Activated T-cell treated with anti-CD3 and anti-CD28 coated beads, Interleukin-2, amount 50 U/mL, for 24 hours (primary cell): ENCODE measurements at regions not wholly inside any gene's neighbourhood (a gene's known extent, or its start where the extent isn't known, plus 50 kb on each side); places are given as distances from the start of the nearest gene placed in this dataset.

ENCODE experiments used
- DNase-seq: peaks from one replicate; pipeline ENCODE4 v3.0.0-alpha.2; 2020
- H3K27ac Mint-ChIP-seq: 2 replicates; pipeline ENCODE4 v1.8.0; 2020; ENCODE audit warnings: mild to moderate bottlenecking, mixed read lengths
- H3K27me3 Mint-ChIP-seq: 2 replicates; pipeline ENCODE4 v1.8.0; 2020; ENCODE audit warnings: mixed read lengths
- H3K36me3 Mint-ChIP-seq: 2 replicates; pipeline ENCODE4 v1.8.0; 2020; ENCODE audit warnings: low read depth, mixed read lengths
- H3K4me1 Mint-ChIP-seq: 2 replicates; pipeline ENCODE4 v1.8.0; 2020; ENCODE audit warnings: low read depth, mixed read lengths
- H3K4me3 Mint-ChIP-seq: 2 replicates; pipeline ENCODE4 v1.8.0; 2020; ENCODE audit warnings: mild to moderate bottlenecking, moderate library complexity, mixed read lengths
- H3K9me3 Mint-ChIP-seq: 2 replicates; pipeline ENCODE4 v1.8.0; 2020; ENCODE audit warnings: mixed read lengths

DNA sequence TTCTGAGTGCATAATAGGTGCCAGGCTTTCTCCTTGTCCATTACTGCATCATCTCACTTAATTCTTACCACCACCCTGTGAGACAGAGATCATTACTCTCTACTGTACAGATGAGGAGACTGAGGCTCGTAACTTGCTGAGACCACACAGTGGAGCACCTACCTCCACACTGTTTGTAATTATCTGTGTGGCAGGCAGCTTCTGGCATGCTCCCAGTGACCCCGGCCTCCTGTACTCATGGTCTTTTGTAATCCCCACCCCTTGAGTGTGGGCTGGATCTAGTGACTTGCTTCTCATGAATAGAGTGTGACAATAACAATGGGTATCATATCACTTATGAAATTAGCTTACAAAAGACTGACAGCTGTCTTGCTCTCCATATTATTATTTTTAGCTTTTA is 407.3 kb downstream of the MATN1 start:
- no peaks in the 10 kb centered on the region for H3K36me3 Mint-ChIP-seq
- H3K27me3 Mint-ChIP-seq, result peaks cover 35% of the 10 kb centered on the region
- no peak for DNase-seq
- H3K9me3 Mint-ChIP-seq, result no peaks in the 10 kb centered on the region
- H3K4me1 Mint-ChIP-seq, result no peaks in the 10 kb centered on the region
- no peak overlapping the region for H3K4me3 Mint-ChIP-seq
- no peak overlapping the region for H3K27ac Mint-ChIP-seq

DNA sequence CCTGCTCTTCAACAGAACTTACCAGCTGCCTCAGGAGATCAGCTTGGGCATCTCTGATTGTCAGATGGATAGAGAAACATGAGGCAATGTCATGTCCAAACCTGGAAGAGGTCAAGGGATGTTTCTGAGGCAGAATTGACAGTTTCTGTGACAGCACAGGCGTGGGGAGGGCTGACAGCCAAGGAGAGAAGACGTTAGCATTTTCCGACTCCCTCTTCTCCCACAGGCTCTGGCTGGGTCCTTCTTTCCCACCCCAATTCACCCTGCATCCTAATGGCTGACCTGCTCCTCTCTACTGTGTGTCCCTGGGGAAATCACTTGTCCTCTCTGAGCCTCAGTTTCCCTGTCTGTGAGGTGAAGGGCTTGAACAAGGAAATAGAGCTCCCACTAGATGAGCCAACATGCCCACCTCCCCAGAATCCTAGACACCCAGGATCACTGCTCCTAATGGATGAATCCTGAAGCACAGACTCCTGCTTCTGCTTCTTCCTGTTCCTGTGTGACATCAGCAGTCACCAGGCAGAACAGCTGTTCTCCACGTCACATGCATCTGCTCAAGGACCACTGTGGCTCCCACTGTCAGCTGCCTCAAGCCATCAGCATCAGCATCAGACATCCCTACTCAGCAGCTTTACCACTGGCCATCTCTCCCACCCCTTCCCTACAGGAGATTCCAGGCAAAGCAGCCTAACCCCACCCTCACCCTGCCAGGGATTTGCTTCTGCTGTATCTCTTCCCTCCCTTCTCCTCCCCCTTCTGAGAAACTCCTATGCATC is 408.0 kb downstream of the MATN1 start:
- no peaks in the 10 kb centered on the region for H3K36me3 Mint-ChIP-seq
- H3K4me1 Mint-ChIP-seq, result no peaks in the 10 kb centered on the region
- no peak for DNase-seq
- H3K27me3 Mint-ChIP-seq, result peaks cover 33% of the 10 kb centered on the region
- no peak overlapping the region for H3K4me3 Mint-ChIP-seq
- H3K9me3 Mint-ChIP-seq, result no peaks in the 10 kb centered on the region
- H3K27ac Mint-ChIP-seq, result no peak overlapping the region

DNA sequence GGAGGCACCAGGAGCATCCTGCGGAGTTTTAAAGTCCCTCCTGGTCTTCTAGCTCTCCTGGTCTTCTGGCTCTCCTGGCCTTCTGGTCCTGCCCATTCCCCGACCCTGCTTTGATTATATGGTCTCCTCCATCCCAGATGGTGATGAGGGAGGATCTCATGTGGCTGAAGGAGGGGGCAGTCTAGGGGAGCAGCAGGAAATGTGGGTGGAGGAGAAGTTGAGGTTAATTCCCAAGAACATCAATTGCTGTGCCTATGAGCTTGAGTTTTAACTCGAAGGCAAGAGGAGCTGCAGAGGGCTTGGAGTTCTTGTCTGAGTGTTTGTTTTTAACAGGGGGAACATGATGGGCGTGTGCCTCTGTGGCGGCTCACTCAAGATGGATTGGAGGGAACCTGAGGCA is 408.8 kb downstream of the MATN1 start:
- Mint-ChIP-seq H3K4me1 (no peaks in the 10 kb centered on the region), H3K27me3 (peaks cover 29% of the 10 kb centered on the region), H3K36me3 (no peaks in the 10 kb centered on the region), H3K9me3 (no peaks in the 10 kb centered on the region), H3K4me3 (no peak overlapping the region), H3K27ac (no peak overlapping the region)
- no peak for DNase-seq

- no peak overlapping the region for H3K4me3 Mint-ChIP-seq
- H3K27ac Mint-ChIP-seq, result no peak overlapping the region
- DNase-seq, result no peak
- no peaks in the 10 kb centered on the region for H3K9me3 Mint-ChIP-seq
- no peaks in the 10 kb centered on the region for H3K4me1 Mint-ChIP-seq
- H3K27me3 Mint-ChIP-seq, result peaks cover 24% of the 10 kb centered on the region
- H3K36me3 Mint-ChIP-seq, result no peaks in the 10 kb centered on the region
These were observed 409.8 kb downstream of the MATN1 start for GRCh38 chr1:30313584-30313983.

DNA sequence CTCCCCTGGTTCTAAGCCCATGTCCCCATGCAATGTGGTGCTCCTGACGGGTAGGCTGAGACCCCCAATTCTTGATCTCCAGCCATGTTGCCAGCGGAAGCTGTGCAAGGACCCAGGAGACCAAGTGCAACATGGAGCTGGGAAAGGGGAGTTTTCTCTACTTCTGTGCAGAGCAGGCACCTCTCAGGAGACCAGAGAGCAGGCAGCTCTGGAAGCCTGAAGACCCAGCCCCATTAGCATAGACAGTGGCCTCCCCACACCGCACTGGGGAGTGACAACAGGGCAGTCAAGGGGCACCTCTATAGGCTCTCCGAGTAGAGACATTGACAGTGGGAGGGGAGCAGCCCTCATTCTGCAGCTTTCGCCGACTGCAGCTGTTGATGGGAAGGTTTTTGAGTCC is 410.2 kb downstream of the MATN1 start:
- Mint-ChIP-seq H3K9me3 (no peaks in the 10 kb centered on the region), H3K27me3 (peaks cover 20% of the 10 kb centered on the region), H3K36me3 (no peaks in the 10 kb centered on the region), H3K27ac (no peak overlapping the region), H3K4me3 (no peak overlapping the region), H3K4me1 (no peaks in the 10 kb centered on the region)
- DNase-seq, result no peak

GRCh38 chr1:30312226-30312625 is 411.2 kb downstream of the MATN1 start:
- Mint-ChIP-seq H3K4me3 (no peak overlapping the region), H3K27ac (no peak overlapping the region), H3K27me3 (peaks cover 29% of the 10 kb centered on the region), H3K36me3 (no peaks in the 10 kb centered on the region), H3K4me1 (no peaks in the 10 kb centered on the region), H3K9me3 (no peaks in the 10 kb centered on the region)
- no peak for DNase-seq

DNA sequence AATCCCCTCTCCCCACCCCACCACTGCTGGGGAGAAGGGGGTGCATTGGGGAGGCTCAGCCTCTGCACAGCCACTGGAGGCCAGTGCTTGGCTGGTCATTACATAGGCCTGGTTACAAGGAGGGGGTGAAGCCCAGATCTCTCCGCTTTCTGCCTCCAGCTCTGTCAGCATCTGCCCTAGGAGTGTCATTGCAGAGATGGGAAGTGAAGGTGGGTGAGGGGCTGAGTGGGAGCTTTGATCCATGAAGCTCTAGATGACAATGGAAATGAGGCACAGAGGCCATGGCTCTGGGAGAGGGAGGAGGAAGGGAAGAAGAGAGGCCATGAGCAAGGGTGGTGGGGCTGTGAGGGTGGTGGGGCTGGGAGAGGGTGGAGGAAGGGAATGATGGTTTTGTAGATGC is 411.6 kb downstream of the MATN1 start:
- H3K36me3 Mint-ChIP-seq, result no peaks in the 10 kb centered on the region
- no peak overlapping the region for H3K4me3 Mint-ChIP-seq
- peaks cover 26% of the 10 kb centered on the region for H3K27me3 Mint-ChIP-seq
- DNase-seq, result no peak
- H3K27ac Mint-ChIP-seq, result no peak overlapping the region
- no peaks in the 10 kb centered on the region for H3K9me3 Mint-ChIP-seq
- no peaks in the 10 kb centered on the region for H3K4me1 Mint-ChIP-seq

DNA sequence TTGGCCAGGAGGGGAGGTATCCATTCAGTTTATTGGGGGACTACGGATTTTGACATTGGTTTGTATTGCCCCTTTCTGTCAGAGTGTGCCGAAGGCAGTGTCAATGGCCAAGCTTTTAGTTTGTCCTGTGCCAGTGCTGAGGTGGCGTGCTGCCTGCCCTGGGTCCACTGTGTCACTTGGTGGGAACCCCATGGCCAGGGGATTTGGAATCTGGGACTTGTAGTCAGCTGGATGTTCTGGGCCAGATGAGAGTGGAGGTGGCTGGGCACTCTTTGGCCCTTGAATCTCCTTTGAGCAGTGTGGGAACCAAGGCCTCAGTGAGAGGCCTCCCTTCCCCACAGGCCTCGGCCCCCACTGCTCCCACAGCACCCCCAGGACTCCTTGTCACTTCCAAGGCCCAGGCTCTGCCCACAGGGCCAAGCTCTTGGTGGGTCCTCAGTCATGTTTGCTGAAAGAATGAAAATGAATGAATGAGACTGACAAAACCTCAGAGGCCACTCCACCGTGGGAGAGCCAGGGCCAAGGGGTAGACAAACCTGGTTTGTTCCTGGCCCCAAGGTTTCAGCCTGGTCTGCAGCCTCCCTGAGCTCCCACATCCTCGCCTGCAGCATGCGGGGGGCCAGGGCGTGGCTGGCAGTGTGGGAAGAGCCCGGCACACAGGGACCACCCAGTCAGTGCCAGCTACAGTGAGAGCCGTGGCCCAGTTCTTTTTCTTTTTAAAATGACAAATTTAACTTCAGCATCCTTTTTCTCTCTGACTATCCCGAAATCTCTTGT is 412.2 kb downstream of the MATN1 start:
- H3K36me3 Mint-ChIP-seq, result no peaks in the 10 kb centered on the region
- no peak overlapping the region for H3K27ac Mint-ChIP-seq
- DNase-seq, result no peak
- no peak overlapping the region for H3K4me3 Mint-ChIP-seq
- H3K9me3 Mint-ChIP-seq, result no peaks in the 10 kb centered on the region
- H3K4me1 Mint-ChIP-seq, result no peaks in the 10 kb centered on the region
- peaks cover 24% of the 10 kb centered on the region for H3K27me3 Mint-ChIP-seq

- no peaks in the 10 kb centered on the region for H3K36me3 Mint-ChIP-seq
- peaks cover 16% of the 10 kb centered on the region for H3K27me3 Mint-ChIP-seq
- no peak overlapping the region for H3K27ac Mint-ChIP-seq
- no peak for DNase-seq
- H3K4me3 Mint-ChIP-seq, result no peak overlapping the region
- H3K9me3 Mint-ChIP-seq, result no peaks in the 10 kb centered on the region
- no peaks in the 10 kb centered on the region for H3K4me1 Mint-ChIP-seq
These were observed 416.2 kb downstream of the MATN1 start for GRCh38 chr1:30307182-30307581.

GRCh38 chr1:30305519-30305918 is 417.9 kb downstream of the MATN1 start:
- no peaks in the 10 kb centered on the region for H3K9me3 Mint-ChIP-seq

DNA sequence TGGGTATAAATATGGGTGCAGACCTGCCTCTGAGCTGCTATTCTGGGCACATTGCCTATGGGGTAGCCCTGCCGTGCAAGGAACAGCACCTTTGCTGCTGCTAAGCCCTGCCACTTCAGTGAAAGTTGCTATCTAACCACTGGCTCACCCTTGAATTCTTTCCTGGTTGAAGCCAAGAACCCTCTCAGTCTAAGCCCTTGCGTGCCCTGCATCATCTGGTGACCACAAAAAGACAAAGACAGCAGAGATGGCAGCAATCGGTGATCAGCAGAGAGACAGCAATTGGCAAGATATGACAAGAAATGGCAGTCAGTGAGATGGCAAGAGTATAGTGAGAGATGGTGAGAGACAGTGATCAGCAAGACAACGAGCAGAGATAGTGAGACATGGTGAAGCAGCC is 418.3 kb downstream of the MATN1 start:
- Mint-ChIP-seq H3K9me3 (no peaks in the 10 kb centered on the region), H3K36me3 (no peaks in the 10 kb centered on the region), H3K27me3 (peaks cover 26% of the 10 kb centered on the region), H3K27ac (no peak overlapping the region), H3K4me1 (no peaks in the 10 kb centered on the region), H3K4me3 (no peak overlapping the region)
- no peak for DNase-seq

More at GRCh38 chr1:30305519-30305918, 417.9 kb downstream of the MATN1 start:
- no peak for DNase-seq
- Mint-ChIP-seq H3K27me3 (peaks cover 22% of the 10 kb centered on the region), H3K27ac (no peak overlapping the region), H3K36me3 (no peaks in the 10 kb centered on the region), H3K4me3 (no peak overlapping the region), H3K4me1 (no peaks in the 10 kb centered on the region)

DNA sequence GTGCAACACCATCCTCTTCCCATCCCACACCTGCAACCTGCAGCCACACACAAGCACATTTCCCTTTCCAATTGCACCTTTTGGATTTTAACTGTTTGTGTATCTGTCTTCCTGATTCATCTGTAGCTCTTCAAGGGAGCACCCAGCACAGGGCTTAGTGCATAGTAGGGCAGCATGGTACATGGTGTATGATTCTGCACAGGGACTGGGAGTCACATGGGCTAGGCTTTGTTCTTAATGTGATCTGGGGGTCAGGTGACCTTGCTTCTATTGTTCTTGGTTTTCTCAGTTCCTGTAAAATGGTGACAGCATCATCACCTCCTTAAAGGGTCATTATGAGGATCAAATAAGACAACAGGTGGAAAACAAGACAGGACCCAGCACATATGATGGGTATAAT is 419.3 kb downstream of the MATN1 start:
- Mint-ChIP-seq H3K27me3 (peaks cover 34% of the 10 kb centered on the region), H3K9me3 (no peaks in the 10 kb centered on the region), H3K27ac (no peak overlapping the region), H3K4me1 (no peaks in the 10 kb centered on the region), H3K36me3 (no peaks in the 10 kb centered on the region), H3K4me3 (no peak overlapping the region)
- DNase-seq, result no peak

DNA sequence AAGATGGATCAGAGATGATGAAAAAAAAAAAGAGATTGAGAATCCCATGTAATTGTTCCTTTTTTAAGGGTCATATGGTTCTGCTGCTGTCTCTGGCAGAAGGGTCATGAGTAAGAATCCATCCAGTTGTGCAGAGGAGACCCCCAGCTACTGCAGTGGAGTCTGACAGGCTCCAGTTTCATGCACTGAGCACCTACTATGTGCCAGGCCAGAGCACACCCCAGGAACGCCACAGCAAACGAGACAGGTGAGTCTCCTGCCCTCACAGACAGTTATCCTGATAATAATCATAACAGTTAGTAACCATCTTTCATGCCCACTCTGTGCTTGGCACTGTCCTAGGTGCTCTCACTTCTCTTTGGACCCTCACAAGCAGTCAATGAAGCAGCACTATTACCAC is 420.0 kb downstream of the MATN1 start:
- Mint-ChIP-seq H3K4me1 (no peaks in the 10 kb centered on the region), H3K4me3 (no peak overlapping the region), H3K9me3 (no peaks in the 10 kb centered on the region), H3K27ac (no peak overlapping the region), H3K36me3 (no peaks in the 10 kb centered on the region), H3K27me3 (peaks cover 34% of the 10 kb centered on the region)
- no peak for DNase-seq

GRCh38 chr1:30302858-30303257 is 420.5 kb downstream of the MATN1 start:
- Mint-ChIP-seq H3K27me3 (peaks cover 31% of the 10 kb centered on the region), H3K9me3 (peaks cover under 1% of the 10 kb centered on the region), H3K4me1 (no peaks in the 10 kb centered on the region), H3K4me3 (no peak overlapping the region), H3K27ac (no peak overlapping the region), H3K36me3 (no peaks in the 10 kb centered on the region)
- DNase-seq, result no peak

- no peak overlapping the region for H3K4me3 Mint-ChIP-seq
- H3K4me1 Mint-ChIP-seq, result no peaks in the 10 kb centered on the region
- H3K27me3 Mint-ChIP-seq, result peaks cover 37% of the 10 kb centered on the region
- H3K27ac Mint-ChIP-seq, result no peak overlapping the region
- H3K36me3 Mint-ChIP-seq, result no peaks in the 10 kb centered on the region
- peaks cover 8% of the 10 kb centered on the region for H3K9me3 Mint-ChIP-seq
- DNase-seq, result no peak
These were observed 422.7 kb downstream of the MATN1 start for GRCh38 chr1:30300669-30301068.
